GM19467 (cell line): ENCODE measurements at regions not wholly inside any gene's neighbourhood (a gene's known extent, or its start where the extent isn't known, plus 50 kb on each side); places are given as distances from the start of the nearest gene placed in this dataset.
"Not testable (repeated sequence)": the region's sequence is repeated elsewhere in the genome, so short reads cannot be mapped to it uniquely, and the experiment has no call there.

Experiments
- ATAC-seq: cut with Tn5 transposase; IDR thresholded peaks from one replicate; pipeline ENCODE4 v1.9.1; 2021; ENCODE audit warnings: mild to moderate bottlenecking, moderate library complexity; ENCODE audit not compliant: unreplicated experiment

DNA sequence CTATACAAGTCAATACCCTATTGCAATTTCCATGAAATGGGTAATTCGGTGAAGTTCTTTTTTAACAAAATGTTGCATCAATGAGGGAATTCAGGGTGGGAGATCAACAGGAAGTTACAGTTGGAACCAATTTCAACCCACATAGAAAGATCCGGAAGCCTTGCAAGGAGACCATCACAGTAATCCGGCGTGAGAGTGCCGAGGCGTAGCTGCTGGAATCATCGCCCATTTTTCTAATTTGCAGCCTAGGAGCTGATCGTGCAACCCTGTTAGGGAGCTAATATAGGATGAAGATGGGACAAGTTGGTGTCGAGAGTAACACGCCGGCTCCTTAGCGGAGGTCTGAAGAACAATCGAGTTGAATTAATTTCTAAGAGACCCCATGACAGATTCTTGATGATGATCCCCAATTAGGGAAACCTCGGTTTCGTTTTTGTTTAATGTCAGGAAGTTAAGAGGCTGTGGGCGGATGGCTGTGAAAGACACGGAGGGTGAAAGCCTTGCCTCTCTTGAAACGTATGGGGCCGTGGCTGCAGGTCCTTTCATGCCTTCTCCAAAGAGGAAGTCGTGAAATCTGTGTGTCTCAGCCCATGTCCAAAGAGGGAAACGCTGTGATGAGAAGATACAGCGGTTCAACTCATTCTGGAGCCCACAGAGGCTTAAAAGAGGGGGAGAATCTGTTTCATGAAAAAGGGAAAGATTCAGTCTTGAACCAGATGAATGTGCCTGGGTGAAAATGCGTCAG, 51.2 kb upstream of the CARD11 start:
- peak; percentile 52 for ATAC-seq

DNA sequence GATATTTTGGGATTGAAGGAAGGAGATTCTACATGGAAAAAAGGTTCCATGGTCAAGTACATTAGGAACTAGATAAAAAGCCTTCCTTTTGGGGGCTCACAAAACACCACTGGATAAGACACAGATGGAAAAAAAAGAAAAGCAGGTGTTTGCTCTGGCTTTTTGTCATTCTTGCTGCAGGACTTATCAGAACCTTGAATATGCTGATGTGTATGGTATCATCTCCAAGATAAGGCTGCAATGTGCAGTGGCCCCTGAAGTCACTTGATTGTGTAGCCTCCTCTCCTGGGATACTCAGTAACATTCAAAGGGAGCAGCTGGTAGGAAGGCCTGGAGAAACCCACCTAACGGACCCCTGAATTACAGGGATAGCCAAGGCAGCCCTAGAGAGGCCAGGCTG, 54.1 kb upstream of the CARD11 start:
- no peak for ATAC-seq

DNA sequence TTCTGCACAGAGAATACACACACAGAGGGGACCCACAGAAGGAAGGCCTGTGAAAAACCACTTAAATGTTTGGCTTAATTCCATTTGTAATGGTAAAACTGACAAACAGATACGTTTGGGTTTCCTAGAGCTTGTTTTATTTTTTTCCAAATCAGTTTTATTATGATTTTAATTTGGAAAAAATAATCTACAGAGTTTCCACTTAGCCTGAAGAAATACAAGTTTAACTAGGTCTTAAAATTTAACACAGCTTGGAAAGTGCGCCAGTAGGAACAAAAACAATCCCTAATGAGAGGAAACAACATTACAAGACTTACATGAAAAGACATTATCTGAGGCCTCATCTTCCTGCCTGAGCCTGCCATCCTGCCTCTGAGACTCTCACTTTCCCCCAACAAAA, 58.5 kb upstream of the CARD11 start:
- no peak for ATAC-seq

- no peak for ATAC-seq
Observed at GRCh38 chr7:3103614-3104398, 60.1 kb upstream of the CARD11 start.

DNA sequence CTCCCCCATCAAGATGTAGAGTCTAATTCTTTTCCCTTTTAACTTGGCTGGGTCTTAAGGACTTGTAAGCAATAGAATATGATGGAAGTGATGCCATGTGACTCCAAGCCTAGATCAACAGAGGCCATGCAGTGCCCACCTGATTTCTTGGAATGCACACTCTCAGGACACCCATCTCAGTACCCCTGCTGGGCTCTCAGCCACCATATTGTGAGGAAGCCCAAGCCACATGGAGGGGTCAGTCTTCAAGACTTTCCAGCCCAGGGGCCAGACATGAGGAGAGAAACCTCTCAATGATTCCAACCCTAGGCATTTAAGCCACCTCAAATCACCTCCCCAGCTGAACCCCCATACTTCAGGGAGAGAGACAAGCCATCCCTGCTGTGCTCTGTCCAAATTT, 62.2 kb upstream of the CARD11 start:
- ATAC-seq, result no peak

- ATAC-seq, result no peak
Observed at GRCh38 chr7:3106361-3106826, 62.7 kb upstream of the CARD11 start.

DNA sequence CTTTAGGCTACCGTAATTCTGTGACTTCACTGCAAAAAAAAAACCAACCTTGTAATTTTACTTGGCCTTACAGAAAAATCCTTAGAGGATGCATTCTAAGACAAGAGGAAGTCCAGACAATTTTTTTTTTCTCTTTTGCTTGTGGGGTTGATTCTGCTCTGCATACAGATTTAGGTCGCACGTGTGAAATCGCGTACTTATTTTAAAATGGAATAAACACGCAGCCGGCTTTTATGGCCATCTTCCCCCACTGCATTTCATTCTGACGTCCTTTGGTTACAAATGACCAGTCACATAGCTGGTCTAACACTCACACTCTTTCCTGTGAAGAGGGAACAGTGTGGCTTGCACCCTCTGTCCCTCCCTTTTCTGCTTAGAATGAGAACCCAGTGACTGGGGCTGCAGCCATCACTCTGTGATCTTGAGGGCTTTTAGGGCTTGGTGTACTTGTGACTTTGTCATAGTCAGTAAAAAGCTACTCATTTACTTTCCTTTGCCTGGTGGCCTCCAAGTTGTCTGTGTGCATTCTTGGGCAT, 63.6 kb upstream of the CARD11 start:
- ATAC-seq, result no peak

GRCh38 chr7:3107889-3108570, 64.4 kb upstream of the CARD11 start:
- no peak for ATAC-seq

DNA sequence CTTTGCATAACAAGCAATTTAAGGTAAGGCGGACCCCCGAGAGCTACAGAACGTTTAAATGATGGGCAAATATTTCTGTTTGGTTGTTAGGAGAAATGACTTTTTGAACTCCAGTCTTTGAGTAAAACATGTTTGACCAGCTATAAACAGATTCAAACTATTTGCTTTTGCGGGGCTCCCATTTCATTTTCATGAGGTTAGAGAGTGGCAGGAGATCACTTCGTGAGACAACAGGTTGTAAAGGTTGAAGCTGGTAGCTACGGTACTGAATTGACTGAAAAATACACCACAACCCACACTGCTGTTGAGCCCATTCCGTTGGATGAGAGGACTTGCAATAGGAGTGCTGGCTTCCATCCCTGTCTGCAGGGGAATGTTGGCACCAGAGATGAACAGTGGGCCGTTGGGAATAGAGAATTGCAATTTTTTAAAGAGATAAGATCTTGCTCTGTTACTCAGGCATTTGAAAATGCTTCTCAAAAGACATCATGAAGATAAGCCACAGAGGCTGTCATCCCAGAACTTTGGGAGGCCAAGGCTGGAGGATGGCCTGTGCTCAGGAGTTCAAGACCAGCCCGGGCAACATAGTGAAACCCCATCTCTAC, 65.7 kb upstream of the CARD11 start:
- ATAC-seq, result no peak

DNA sequence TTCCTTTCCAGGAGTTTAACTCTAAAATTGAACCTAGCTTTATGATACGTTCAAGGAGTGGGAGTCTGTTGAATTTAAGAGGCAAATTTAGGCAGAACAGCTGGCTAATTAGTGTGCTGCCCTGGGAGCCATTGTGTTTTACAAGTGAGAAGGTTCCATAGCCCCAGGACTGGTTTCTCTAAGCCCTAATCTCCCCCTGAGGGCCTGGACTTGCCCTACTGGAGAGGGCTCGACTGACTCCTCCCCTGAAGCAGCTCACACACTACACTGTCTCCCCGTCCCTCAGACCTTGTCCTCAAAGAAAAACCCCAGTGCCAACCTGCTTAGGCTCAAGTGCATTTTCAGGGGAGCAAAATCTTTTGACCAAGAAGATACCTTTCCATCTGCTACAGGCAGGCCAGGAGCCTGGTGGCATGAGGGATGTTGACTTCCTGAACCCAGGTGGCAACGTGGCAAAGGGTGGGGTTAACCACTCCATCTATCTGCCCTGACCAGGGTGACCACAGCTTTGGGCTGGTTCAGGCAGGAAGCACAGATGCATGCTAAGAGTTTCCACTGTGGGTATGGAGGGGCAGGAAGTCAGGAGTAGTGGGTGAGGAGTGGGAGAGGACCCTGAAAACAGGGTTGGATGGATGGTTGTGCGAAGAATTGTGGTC, 68.9 kb upstream of the CARD11 start:
- no peak for ATAC-seq

DNA sequence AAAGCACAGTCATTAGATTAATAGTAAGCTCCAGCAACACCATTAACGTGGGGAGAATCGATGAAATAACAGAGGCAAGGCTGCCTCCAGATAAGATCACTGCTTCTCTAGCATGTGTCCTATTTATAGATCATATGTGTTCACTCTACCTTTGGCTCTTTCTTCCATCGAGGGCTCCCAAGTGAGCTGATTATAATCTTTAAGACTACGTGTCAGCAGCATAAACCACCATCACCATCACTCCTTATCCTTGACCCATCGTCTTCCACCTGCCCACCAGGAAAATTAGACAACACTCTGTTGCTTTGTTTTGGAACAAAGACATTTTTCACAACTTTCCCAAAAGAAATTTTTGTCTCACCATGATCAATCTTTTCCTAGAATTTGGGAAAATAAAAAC, 71.2 kb upstream of the CARD11 start:
- no peak for ATAC-seq

GRCh38 chr7:3117081-3117480, 73.4 kb upstream of the CARD11 start:
- no peak for ATAC-seq

DNA sequence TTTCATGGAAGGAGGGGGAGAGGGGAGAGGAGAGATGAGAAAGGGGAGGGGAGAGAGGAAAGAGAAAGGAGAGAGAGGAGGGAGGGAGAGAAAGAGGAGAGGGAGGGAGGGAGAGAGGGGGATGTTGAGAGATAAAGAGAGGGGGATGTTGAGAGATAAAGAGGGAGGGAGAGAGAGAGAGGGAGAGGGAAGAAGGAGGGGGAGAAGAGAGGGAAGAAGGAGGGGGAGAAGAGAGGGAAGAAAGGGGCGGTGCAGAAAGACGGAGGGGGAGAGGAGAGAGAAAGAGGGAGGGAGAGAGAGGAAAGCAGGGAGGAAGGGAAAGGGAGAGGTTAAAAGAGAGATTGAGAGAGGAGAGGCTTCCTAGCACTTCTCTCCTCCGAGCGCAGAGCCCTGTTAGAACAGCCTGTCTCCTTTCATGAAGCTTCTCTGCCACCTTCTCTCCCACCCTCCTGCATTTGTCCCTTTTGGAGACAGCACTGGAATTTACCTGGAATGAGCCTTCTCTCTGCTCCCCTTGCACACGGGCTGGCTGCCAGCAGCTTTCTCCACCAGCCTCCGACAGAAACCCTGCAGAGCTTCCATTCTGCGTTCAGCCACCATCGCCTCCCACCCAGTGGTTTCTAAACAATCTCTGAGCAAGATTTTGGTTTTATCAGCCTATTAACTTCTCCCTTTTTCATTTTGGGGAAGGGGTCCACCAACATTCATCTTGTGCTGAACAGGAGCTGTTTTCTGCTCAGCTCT, 74.0 kb upstream of the CARD11 start:
- ATAC-seq, result no peak

- not testable (repeated sequence) for ATAC-seq
Observed at GRCh38 chr7:3119352-3119927, 75.8 kb upstream of the CARD11 start.

GRCh38 chr7:3119963-3120362, 76.3 kb upstream of the CARD11 start:
- no peak for ATAC-seq

DNA sequence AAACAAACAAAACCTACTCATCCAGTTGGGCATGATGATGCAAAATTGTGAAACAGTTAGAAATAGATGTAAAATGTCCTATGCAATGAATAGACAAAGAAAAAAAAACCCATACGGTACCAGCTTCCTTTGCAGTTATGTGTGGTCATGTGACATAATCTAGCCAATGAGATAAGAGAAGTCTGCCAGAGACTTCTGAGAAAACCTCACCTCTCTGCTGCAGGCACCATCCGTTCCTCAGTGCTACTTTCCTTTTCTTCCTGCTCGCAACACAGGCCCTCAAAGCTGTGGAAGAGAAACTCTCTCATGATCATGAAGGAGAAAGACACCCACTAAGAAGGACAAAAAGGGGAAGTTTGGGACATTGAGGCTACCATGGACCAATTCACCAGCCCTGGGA, 76.8 kb upstream of the CARD11 start:
- ATAC-seq, result no peak

DNA sequence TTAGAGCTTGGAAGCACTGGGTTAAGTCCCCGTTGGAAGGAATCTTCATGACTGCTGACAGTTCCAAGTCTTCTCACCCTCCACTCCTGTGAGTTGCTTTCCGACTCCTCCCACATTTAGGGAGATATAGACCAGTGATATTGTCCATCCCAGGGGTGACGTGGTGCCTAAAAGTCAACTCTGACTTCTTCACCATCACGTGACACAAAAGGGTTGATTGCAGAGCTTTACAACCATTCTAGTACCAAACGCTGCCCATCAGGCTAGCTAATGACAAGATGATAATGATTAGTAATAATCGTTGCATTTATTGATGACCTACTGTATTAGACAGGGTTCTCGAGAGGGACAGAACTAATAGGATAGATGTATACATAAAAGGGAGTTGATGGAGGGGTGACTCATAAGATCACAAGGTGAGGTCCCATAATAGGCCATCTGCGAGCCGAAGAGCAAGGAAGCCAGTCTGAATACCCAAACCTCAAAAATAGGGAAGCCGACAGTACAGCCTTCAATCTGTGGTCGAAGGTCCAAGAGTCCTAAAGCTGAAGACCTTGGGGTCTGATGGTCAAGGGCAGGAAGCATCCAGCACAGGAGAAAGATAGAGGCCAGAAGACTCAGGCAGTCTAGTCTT, 85.3 kb upstream of the CARD11 start:
- no peak for ATAC-seq

DNA sequence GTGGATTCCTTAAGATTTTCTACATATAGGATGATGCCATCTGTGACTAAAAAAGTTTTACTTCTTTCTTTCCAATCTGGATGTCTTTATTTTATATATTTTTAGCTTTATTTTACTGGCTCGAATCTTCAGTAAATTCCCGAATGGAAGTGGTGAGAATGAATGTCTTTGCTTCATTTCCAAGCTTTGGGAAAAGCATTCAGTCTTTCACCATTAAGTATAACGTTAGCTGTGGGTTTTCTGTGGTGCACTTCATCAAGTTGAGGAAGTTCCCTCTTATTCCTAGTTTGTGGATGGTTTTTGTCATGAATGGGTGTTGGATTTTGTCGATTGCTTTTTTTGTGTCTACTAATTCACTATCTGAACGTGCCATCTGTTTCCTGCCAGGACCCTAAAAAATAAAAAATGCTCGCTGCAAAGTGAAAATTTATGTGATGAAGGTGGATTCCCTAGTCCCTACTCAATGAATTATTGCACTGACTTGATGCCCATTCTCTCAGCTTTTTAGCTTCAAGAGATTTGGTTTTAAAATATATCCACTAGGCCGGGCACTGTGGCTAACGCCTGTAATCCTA, 90.2 kb upstream of the CARD11 start:
- ATAC-seq, result no peak

DNA sequence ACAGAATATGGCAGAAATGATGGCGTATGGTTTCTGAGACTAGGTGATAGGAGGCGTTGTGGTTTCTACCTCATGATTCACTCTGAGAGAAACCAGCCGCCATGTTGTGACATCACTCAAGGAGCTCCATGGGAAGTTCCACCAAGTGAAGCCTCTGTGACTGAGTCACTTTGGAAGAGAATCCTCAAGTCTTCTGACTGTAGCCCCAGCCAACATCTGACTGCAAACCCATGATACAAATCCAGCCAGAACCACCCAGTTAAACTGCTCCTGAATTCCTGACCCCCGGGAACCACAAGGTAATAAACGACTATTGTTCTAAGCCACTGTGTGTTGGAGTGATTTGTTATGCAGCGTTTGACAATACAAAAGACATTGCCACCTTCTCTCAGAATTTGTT, 91.1 kb upstream of the CARD11 start:
- ATAC-seq, result no peak
